Esophagus muscularis mucosa (tissue), 4 donors: ENCODE measurements at regions not wholly inside any gene's neighbourhood (a gene's known extent, or its start where the extent isn't known, plus 50 kb on each side); places are given as distances from the start of the nearest gene placed in this dataset.

Source experiments
- DNase-seq: peaks from one replicate; pipeline ENCODE4 v3.0.0-alpha.2; 2017; ENCODE audit errors: extremely low spot score
- H3K27ac ChIP-seq, 4 donors: fragments of 200-600 bp; sonication (generic); replicated peaks in 1 of 4; 1 replicate in 3 of 4; 2 replicates in 1 of 4; pipeline ENCODE4 v1.5.1; 2016 to 2019; ENCODE audit warnings: mild to moderate bottlenecking in 1 of 4
- H3K27me3 ChIP-seq, 4 donors: fragments of 200-600 bp; sonication (generic); one replicate each; pipeline versions ENCODE4 v1.5.1 to v1.6.0; 2016 to 2019
- H3K36me3 ChIP-seq, 4 donors: fragments of 200-600 bp; sonication (generic); one replicate each; pipeline ENCODE4 v1.5.1; 2016 to 2019
- H3K4me1 ChIP-seq, 4 donors: fragments of 200-600 bp; sonication (generic); one replicate each; pipeline ENCODE4 v1.5.1; 2016 to 2019
- H3K4me3 ChIP-seq, 4 donors: fragments of 200-600 bp; sonication (generic); 1 replicate in 2 of 4; 2 replicates in 2 of 4; pipeline ENCODE4 v1.5.1; 2016 to 2019; ENCODE audit warnings: mild to moderate bottlenecking in 4 of 4, moderate library complexity in 1 of 4
- H3K9me3 ChIP-seq, 4 donors: fragments of 200-600 bp; sonication (generic); 1 replicate in 3 of 4; 2 replicates in 1 of 4; pipeline ENCODE4 v1.5.1; 2016 to 2019
- CTCF ChIP-seq, 3 experiments: fragments of 200-600 bp in 2 of 3; fragments of 450-650 bp in 1 of 3; sonication (generic) in 2 of 3; IDR thresholded peaks; one replicate each; pipeline ENCODE4 v1.5.1; 2017 to 2019; ENCODE audit warnings: antibody characterized with exemption in 3 of 3, mild to moderate bottlenecking in 2 of 3, moderate library complexity in 1 of 3
- EP300 ChIP-seq: sonication (generic); formaldehyde crosslinking; IDR thresholded peaks from one replicate; pipeline ENCODE4 v1.6.1; 2017; ENCODE audit warnings: antibody characterized with exemption
- POLR2A ChIP-seq: fragments of 450-650 bp; IDR thresholded peaks from one replicate; pipeline ENCODE4 v1.6.1; 2017; ENCODE audit warnings: antibody characterized with exemption, moderate library complexity, mild to moderate bottlenecking, low read depth
- POLR2AphosphoS5 ChIP-seq, 2 donors: sonication (generic); formaldehyde crosslinking; IDR thresholded peaks; one replicate each; pipeline ENCODE4 v1.6.1; 2017; ENCODE audit warnings: antibody characterized with exemption in 2 of 2
- WGBS: methylation state at CpG from one replicate; pipeline ENCODE4 v1.1.5; 2018; 5-methylcytosine and 5-hydroxymethylcytosine counted together
- intact Hi-C: fragments of 100-400 bp; cut with DNase I; formaldehyde crosslinking; loops from one replicate; pipeline ENCODE4 v1.15.1; 2023

DNA sequence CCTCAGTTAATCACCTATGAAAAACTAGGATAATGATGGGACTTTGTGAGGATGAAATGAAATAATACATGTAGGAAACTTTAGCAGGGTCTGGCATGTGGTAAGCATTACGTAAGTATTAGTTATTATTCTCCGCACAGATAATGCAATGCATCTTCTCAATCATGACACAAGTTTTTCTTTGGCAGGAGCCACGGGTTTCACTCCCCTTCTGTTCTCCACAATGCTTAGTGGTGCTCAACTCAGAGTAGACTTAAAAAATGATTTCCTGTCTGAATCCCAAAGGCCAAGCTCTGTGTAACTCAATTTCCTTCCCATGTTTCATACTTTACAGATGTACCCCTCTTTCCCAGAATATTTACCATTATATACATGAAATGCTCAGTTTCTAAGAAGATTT, 82.9 kb downstream of the CCDC34 start:
- H3K9me3 ChIP-seq: no peaks in the 10 kb centered on the region
- intact Hi-C loops: no loop called here
- DNase-seq: no peak
- no peak overlapping the region for H3K27ac ChIP-seq
- H3K4me1 ChIP-seq: peaks cover 0 to 21% (median 15%) of the 10 kb centered on the region in 4 donors
- WGBS: 82% methylated on average over 3 of the region's 3 CpGs
- TF ChIP-seq EP300 (no peak), POLR2A (no peak), POLR2AphosphoS5 (IDR thresholded peaks at IDR 0.05) (no peak), CTCF (IDR thresholded peaks at IDR 0.05) (no peak)
- no peak overlapping the region for H3K4me3 ChIP-seq
- no peaks in the 10 kb centered on the region for H3K27me3 ChIP-seq
- H3K36me3 ChIP-seq: no peaks in the 10 kb centered on the region

- Histone ChIP-seq H3K4me3 (no peak overlapping the region), H3K27me3 (no peaks in the 10 kb centered on the region), H3K36me3 (no peaks in the 10 kb centered on the region), H3K9me3 (no peaks in the 10 kb centered on the region), H3K4me1 (peaks cover 0 to 21% (median 15%) of the 10 kb centered on the region in 4 donors), H3K27ac (no peak overlapping the region)
- WGBS: 73% methylated on average over 4 of the region's 4 CpGs
- DNase-seq: no peak
- TF ChIP-seq POLR2AphosphoS5 (IDR thresholded peaks at IDR 0.05) (no peak), CTCF (IDR thresholded peaks at IDR 0.05) (no peak), EP300 (no peak), POLR2A (no peak)
- intact Hi-C loops: no loop called here
These were observed 83.6 kb downstream of the CCDC34 start for GRCh38 chr11:27279460-27279859.

DNA sequence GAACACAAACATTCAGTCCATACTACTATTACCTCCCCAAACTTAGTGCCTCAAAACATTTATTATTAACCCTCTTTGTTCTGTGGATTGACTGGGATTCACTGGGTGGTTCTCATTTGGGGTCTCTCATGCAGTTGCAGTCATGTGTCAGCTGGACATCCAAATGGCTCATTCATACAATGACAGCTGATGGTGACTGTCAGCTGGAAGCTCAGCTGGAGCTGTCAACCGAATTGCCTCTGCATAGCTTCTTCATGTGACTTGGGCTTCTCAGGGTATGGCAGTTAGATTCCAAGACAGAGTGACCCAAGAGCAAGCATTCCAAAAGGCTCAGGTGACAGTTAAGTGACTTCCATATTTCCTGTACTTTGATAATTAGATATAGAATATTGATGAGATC, 85.2 kb downstream of the CCDC34 start:
- no peak for TF ChIP-seq EP300
- TF ChIP-seq CTCF (IDR thresholded peaks at IDR 0.05): no peak
- TF ChIP-seq POLR2A: no peak
- no peak for TF ChIP-seq POLR2AphosphoS5 (IDR thresholded peaks at IDR 0.05)
- Histone ChIP-seq H3K36me3 (no peaks in the 10 kb centered on the region), H3K27ac (no peak overlapping the region), H3K4me1 (peaks cover 0 to 18% (median 13%) of the 10 kb centered on the region in 4 donors), H3K4me3 (no peak overlapping the region), H3K27me3 (no peaks in the 10 kb centered on the region), H3K9me3 (no peaks in the 10 kb centered on the region)
- intact Hi-C loops: no loop called here
- 100% methylated on average over 1 of the region's 1 CpG for WGBS
- DNase-seq: no peak

- H3K36me3 ChIP-seq: no peaks in the 10 kb centered on the region
- WGBS: 100% methylated on average over 1 of the region's 1 CpG
- peaks cover 0 to 4% (median 0%) of the 10 kb centered on the region in 4 donors for H3K9me3 ChIP-seq
- DNase-seq: no peak
- peaks cover 0 to 1% (median 0%) of the 10 kb centered on the region in 4 donors for H3K4me1 ChIP-seq
- intact Hi-C loops: no loop called here
- no peak for TF ChIP-seq EP300
- no peak for TF ChIP-seq POLR2AphosphoS5 (IDR thresholded peaks at IDR 0.05)
- TF ChIP-seq CTCF (IDR thresholded peaks at IDR 0.05): no peak
- TF ChIP-seq POLR2A: no peak
- no peak overlapping the region for H3K4me3 ChIP-seq
- no peak overlapping the region for H3K27ac ChIP-seq
- H3K27me3 ChIP-seq: no peaks in the 10 kb centered on the region
These were observed 86.9 kb downstream of the CCDC34 start for GRCh38 chr11:27276141-27276540.

- intact Hi-C loops: no loop called here
- Histone ChIP-seq H3K9me3 (peaks cover 0 to 4% (median 0%) of the 10 kb centered on the region in 4 donors), H3K27ac (no peak overlapping the region), H3K36me3 (no peaks in the 10 kb centered on the region), H3K4me3 (no peak overlapping the region), H3K27me3 (no peaks in the 10 kb centered on the region), H3K4me1 (no peaks in the 10 kb centered on the region)
- no peak for DNase-seq
- TF ChIP-seq POLR2AphosphoS5 (IDR thresholded peaks at IDR 0.05): no peak
- no peak for TF ChIP-seq EP300
These were observed 88.1 kb downstream of the CCDC34 start for GRCh38 chr11:27274854-27275395.
